Uterus (tissue), 3 donors: ENCODE measurements at regions not wholly inside any gene's neighbourhood (a gene's known extent, or its start where the extent isn't known, plus 50 kb on each side); places are given as distances from the start of the nearest gene placed in this dataset.

ENCODE experiments used
- DNase-seq, 2 donors: peaks; one replicate each; pipeline ENCODE4 v3.0.0-alpha.2; 2019 to 2020
- H3K27ac ChIP-seq, 2 donors: fragments of 200-600 bp; sonication (generic); 1 replicate in 1 of 2; 2 replicates in 1 of 2; pipeline ENCODE4 v1.5.1; 2016 to 2018
- H3K27me3 ChIP-seq, 2 donors: fragments of 200-600 bp; sonication (generic); one replicate each; pipeline ENCODE4 v1.5.1; 2018 to 2019; ENCODE audit warnings: control low read depth in 1 of 2
- H3K36me3 ChIP-seq, 2 donors: fragments of 200-600 bp; sonication (generic); one replicate each; pipeline ENCODE4 v1.5.1; 2019; ENCODE audit warnings: control low read depth in 1 of 2
- H3K4me1 ChIP-seq, 2 donors: fragments of 200-600 bp; sonication (generic); one replicate each; pipeline ENCODE4 v1.5.1; 2018 to 2019; ENCODE audit warnings: control low read depth in 1 of 2
- H3K4me3 ChIP-seq, 2 donors: fragments of 200-600 bp; sonication (generic); 1 replicate in 1 of 2; 2 replicates in 1 of 2; pipeline ENCODE4 v1.5.1; 2018 to 2019; ENCODE audit warnings: mild to moderate bottlenecking in 1 of 2
- H3K9me3 ChIP-seq, 2 donors: fragments of 200-600 bp; sonication (generic); one replicate each; pipeline ENCODE4 v1.5.1; 2019; ENCODE audit warnings: control low read depth in 1 of 2
- CTCF ChIP-seq, 4 experiments: fragments of 200-600 bp in 2 of 4; fragments of 450-650 bp in 2 of 4; sonication (generic) in 2 of 4; IDR thresholded peaks; one replicate each; pipeline ENCODE4 v1.5.1; 2016 to 2019; ENCODE audit warnings: antibody characterized with exemption in 4 of 4, mild to moderate bottlenecking in 2 of 4, moderate library complexity in 1 of 4
- POLR2A ChIP-seq, 2 donors: fragments of 450-650 bp; IDR thresholded peaks; one replicate each; pipeline ENCODE4 v1.6.1; 2016; ENCODE audit warnings: antibody characterized with exemption in 2 of 2, mild to moderate bottlenecking in 1 of 2, moderate library complexity in 1 of 2
- intact Hi-C: fragments of 100-400 bp; cut with DNase I; formaldehyde crosslinking; loops from one replicate; pipeline ENCODE4 v1.15.1; 2023; ENCODE audit warnings: low total_unique reads
- donor health status: DM: yes; HTN: yes; CAD: no.

GRCh38 chr5:91534332-91534731 is 151.2 kb upstream of the ARRDC3 start:
- Histone ChIP-seq H3K36me3 (no peaks in the 10 kb centered on the region), H3K4me1 (no peaks in the 10 kb centered on the region), H3K4me3 (no peak overlapping the region), H3K9me3 (no peaks in the 10 kb centered on the region), H3K27ac (no peak overlapping the region), H3K27me3 (no peaks in the 10 kb centered on the region)
- DNase-seq, result no peak
- TF ChIP-seq CTCF (IDR thresholded peaks at IDR 0.05) (no peak), POLR2A (IDR thresholded peaks at IDR 0.05) (no peak)
- intact Hi-C loops, result no loop called here

GRCh38 chr5:91532779-91533178 is 149.7 kb upstream of the ARRDC3 start:
- Histone ChIP-seq H3K4me1 (no peaks in the 10 kb centered on the region), H3K27ac (no peak overlapping the region)
- TF ChIP-seq POLR2A (IDR thresholded peaks at IDR 0.05) (no peak), CTCF (IDR thresholded peaks at IDR 0.05) (no peak)

GRCh38 chr5:91532281-91532680 is 149.2 kb upstream of the ARRDC3 start:
- H3K4me1 ChIP-seq, result no peaks in the 10 kb centered on the region
- no peak for DNase-seq
- no peaks in the 10 kb centered on the region for H3K9me3 ChIP-seq
- TF ChIP-seq CTCF (IDR thresholded peaks at IDR 0.05), result no peak
- no peak for TF ChIP-seq POLR2A (IDR thresholded peaks at IDR 0.05)
- no peaks in the 10 kb centered on the region for H3K27me3 ChIP-seq
- no peak overlapping the region for H3K4me3 ChIP-seq
- no peak overlapping the region for H3K27ac ChIP-seq
- H3K36me3 ChIP-seq, result no peaks in the 10 kb centered on the region
- intact Hi-C loops, result no loop called here

More at GRCh38 chr5:91532779-91533178, 149.7 kb upstream of the ARRDC3 start:
- H3K4me3 ChIP-seq, result no peak overlapping the region
- H3K9me3 ChIP-seq, result no peaks in the 10 kb centered on the region
- no peak for DNase-seq
- H3K27me3 ChIP-seq, result no peaks in the 10 kb centered on the region
- intact Hi-C loops, result no loop called here
- H3K36me3 ChIP-seq, result no peaks in the 10 kb centered on the region

- TF ChIP-seq POLR2A (IDR thresholded peaks at IDR 0.05) (no peak), CTCF (IDR thresholded peaks at IDR 0.05) (no peak)
- Histone ChIP-seq H3K27ac (no peak overlapping the region), H3K4me3 (no peak overlapping the region), H3K27me3 (no peaks in the 10 kb centered on the region), H3K36me3 (no peaks in the 10 kb centered on the region), H3K9me3 (no peaks in the 10 kb centered on the region), H3K4me1 (no peaks in the 10 kb centered on the region)
- intact Hi-C loops, result no loop called here
- no peak for DNase-seq
These were observed 145.7 kb upstream of the ARRDC3 start for GRCh38 chr5:91528831-91529230.

- Histone ChIP-seq H3K36me3 (no peaks in the 10 kb centered on the region), H3K4me1 (no peaks in the 10 kb centered on the region), H3K27ac (no peak overlapping the region), H3K9me3 (no peaks in the 10 kb centered on the region), H3K4me3 (no peak overlapping the region), H3K27me3 (no peaks in the 10 kb centered on the region)
- TF ChIP-seq CTCF (IDR thresholded peaks at IDR 0.05) (no peak), POLR2A (IDR thresholded peaks at IDR 0.05) (no peak)
- intact Hi-C loops, result no loop called here
- no peak for DNase-seq
These were observed 138.7 kb upstream of the ARRDC3 start for GRCh38 chr5:91521785-91522184.
